IMR-90 (cell line): ENCODE measurements at regions not wholly inside any gene's neighbourhood (a gene's known extent, or its start where the extent isn't known, plus 50 kb on each side); places are given as distances from the start of the nearest gene placed in this dataset.

Experiments used
- ATAC-seq: fragments of 200-7000 bp; cut with Tn5 transposase; 2 replicates; pipeline ENCODE4 v1.9.1; 2020; ENCODE audit warnings: low read depth, mild to moderate bottlenecking, moderate library complexity
- BruUV-seq: library from RNA; stranded (reverse); fragments of 400-500 nt; replicated peaks from 2 replicates; lab custom pipeline; 2021; lab: Mats Ljungman, UMichigan
- CTCF ChIA-PET: fragments of 300-600 bp; formaldehyde crosslinking; extraction: SDS; loops from one replicate; lab custom pipeline; 2021; ENCODE audit warnings: antibody characterized with exemption; lab: Yijun Ruan, JAX
- POLR2A ChIA-PET: fragments of 300-600 bp; sonication (Branson Sonifier 250); formaldehyde crosslinking; loops from one replicate; lab custom pipeline; 2022; ENCODE audit warnings: antibody characterized with exemption; ENCODE audit not compliant: unreplicated experiment; lab: Charles Lee
- DNase-seq: peaks from one replicate; pipeline ENCODE4 v3.0.0; 2013
- H2AFZ ChIP-seq: replicated peaks from 2 replicates; pipeline ENCODE3; 2013; ENCODE audit warnings: low read length, mild to moderate bottlenecking; ENCODE audit not compliant: poor library complexity
- H2AK5ac ChIP-seq: 2 replicates; pipeline ENCODE4 v1.6.1; 2013; ENCODE audit warnings: low read depth, low read length, inconsistent platforms
- H2AK9ac ChIP-seq: replicated peaks from 2 replicates; pipeline ENCODE3; 2013; ENCODE audit warnings: mild to moderate bottlenecking, low read depth, low read length, moderate library complexity; ENCODE audit not compliant: poor library complexity
- H2BK120ac ChIP-seq: 2 replicates; pipeline ENCODE4 v1.6.1; 2013; ENCODE audit warnings: low read depth, low read length, inconsistent platforms
- H2BK15ac ChIP-seq: 3 replicates; pipeline ENCODE4 v1.6.1; 2013; ENCODE audit warnings: low read depth, low read length, inconsistent platforms
- H2BK20ac ChIP-seq: 2 replicates; pipeline ENCODE4 v1.6.1; 2013; ENCODE audit warnings: low read depth, mild to moderate bottlenecking, inconsistent platforms, low read length, moderate library complexity
- H2BK5ac ChIP-seq: 2 replicates; pipeline ENCODE4 v1.6.1; 2013; ENCODE audit warnings: mild to moderate bottlenecking, low read depth, low read length, inconsistent platforms; ENCODE audit not compliant: poor library complexity, severe bottlenecking
- H3K14ac ChIP-seq: replicated peaks from 2 replicates; pipeline ENCODE4 v1.6.1; 2013; ENCODE audit warnings: low read depth, low read length, inconsistent platforms
- H3K18ac ChIP-seq: 2 replicates; pipeline ENCODE4 v1.6.1; 2013; ENCODE audit warnings: low read depth, low read length, control low read depth
- H3K23ac ChIP-seq: 2 replicates; pipeline ENCODE4 v1.6.1; 2013; ENCODE audit warnings: low read depth, low read length, inconsistent platforms
- H3K27ac ChIP-seq: 2 replicates; pipeline ENCODE4 v1.5.1; 2013; ENCODE audit warnings: mild to moderate bottlenecking, control low read depth, low read length; ENCODE audit not compliant: insufficient read depth
- H3K27me3 ChIP-seq: 2 replicates; pipeline ENCODE4 v1.6.1; 2013; ENCODE audit warnings: low read length; ENCODE audit not compliant: control insufficient read depth, insufficient read depth
- H3K36me3 ChIP-seq: 2 replicates; pipeline ENCODE4 v1.6.1; 2013; ENCODE audit warnings: low read length, mixed read lengths; ENCODE audit not compliant: control insufficient read depth, insufficient read depth
- H3K4ac ChIP-seq: 2 replicates; pipeline ENCODE4 v1.6.1; 2013; ENCODE audit warnings: low read depth, low read length, inconsistent platforms
- H3K4me1 ChIP-seq: 2 replicates; pipeline ENCODE4 v1.6.1; 2013; ENCODE audit warnings: low read length, mixed read lengths; ENCODE audit not compliant: control insufficient read depth, insufficient read depth
- H3K4me2 ChIP-seq: 2 replicates; pipeline ENCODE4 v1.6.1; 2013; ENCODE audit warnings: low read depth, mild to moderate bottlenecking, control low read depth, low read length, moderate library complexity
- H3K4me3 ChIP-seq: 2 replicates; pipeline ENCODE4 v1.5.1; 2013; ENCODE audit warnings: low read depth, mild to moderate bottlenecking, control low read depth, low read length, moderate library complexity; ENCODE audit not compliant: insufficient read depth
- H3K56ac ChIP-seq: 2 replicates; pipeline ENCODE4 v1.6.1; 2013; ENCODE audit warnings: low read length, inconsistent platforms; ENCODE audit not compliant: insufficient read depth; ENCODE audit errors: extremely low read depth
- H3K79me1 ChIP-seq, 2 experiments: 2 replicates each; pipeline ENCODE4 v1.6.1; 2013; ENCODE audit warnings: low read length in 2 of 2, inconsistent platforms in 1 of 2, low read depth in 1 of 2
- H3K9ac ChIP-seq: 2 replicates; pipeline ENCODE4 v1.6.1; 2013; ENCODE audit warnings: low read depth, low read length, control low read depth
- H3K9me1 ChIP-seq: 2 replicates; pipeline ENCODE4 v1.6.1; 2013; ENCODE audit warnings: low read length, inconsistent platforms; ENCODE audit not compliant: insufficient read depth
- H3K9me3 ChIP-seq: 2 replicates; pipeline ENCODE4 v1.6.1; 2013; ENCODE audit warnings: low read length; ENCODE audit not compliant: control insufficient read depth, insufficient read depth
- H4K20me1 ChIP-seq: 2 replicates; pipeline ENCODE4 v1.6.1; 2013; ENCODE audit warnings: low read length, inconsistent platforms; ENCODE audit not compliant: insufficient read depth
- H4K5ac ChIP-seq: 2 replicates; pipeline ENCODE4 v1.6.1; 2013; ENCODE audit warnings: mild to moderate bottlenecking, low read depth, low read length, control low read depth
- H4K8ac ChIP-seq, 2 experiments: 2 replicates each; pipeline ENCODE4 v1.6.1; 2013; ENCODE audit warnings: low read depth in 2 of 2, low read length in 2 of 2, control low read depth in 1 of 2, inconsistent platforms in 1 of 2
- H4K91ac ChIP-seq: 2 replicates; pipeline ENCODE4 v1.6.1; 2013; ENCODE audit warnings: low read depth, low read length, inconsistent platforms; ENCODE audit not compliant: insufficient read depth
- BHLHE40 ChIP-seq: fragments of 150-350 bp; IDR thresholded peaks from 2 replicates; pipeline ENCODE4 v1.6.1; 2016; ENCODE audit warnings: mild to moderate bottlenecking, low read depth, low read length
- CHD1 ChIP-seq: IDR thresholded peaks from 2 replicates; pipeline ENCODE4 v1.6.1; 2012; ENCODE audit warnings: low read depth, low read length, improper control_type of control experiment
- MAFK ChIP-seq: IDR thresholded peaks from 2 replicates; pipeline ENCODE4 v1.6.1; 2012; ENCODE audit warnings: low read depth, low read length, improper control_type of control experiment
- RAD21 ChIP-seq: IDR thresholded peaks from 2 replicates; pipeline ENCODE4 v1.6.1; 2012; ENCODE audit warnings: low read length, improper control_type of control experiment
- RCOR1 ChIP-seq: IDR thresholded peaks from 2 replicates; pipeline ENCODE4 v1.6.1; 2012; ENCODE audit warnings: mild to moderate bottlenecking, low read length, improper control_type of control experiment; ENCODE audit not compliant: insufficient replicate concordance
- RFX5 ChIP-seq: IDR thresholded peaks from 2 replicates; pipeline ENCODE4 v1.8.0; 2012; ENCODE audit warnings: low read depth, mild to moderate bottlenecking, low read length, moderate library complexity
- WGBS, 2 experiments: methylation state at CpG; one replicate each; pipeline versions ENCODE4 v1.1.5 to v1.1.7; 2013; ENCODE audit warnings: missing lambda C conversion rate in 2 of 2; ENCODE audit not compliant: insufficient read length in 1 of 2; ENCODE audit errors: extremely low coverage in 2 of 2; 5-methylcytosine and 5-hydroxymethylcytosine counted together
- dilution Hi-C: fragments of 300-500 bp; cut with HindIII; formaldehyde crosslinking; loops from one replicate; pipeline ENCODE4 v1.14.3; 2018; ENCODE audit warnings: low sequenced_read_pairs; ENCODE audit not compliant: unreplicated experiment
- in situ Hi-C: fragments of 300-500 bp; cut with MboI; formaldehyde crosslinking; loops from 3 replicates; pipeline ENCODE4 v1.14.3; 2019; ENCODE audit warnings: low sequenced_read_pairs, inconsistent platforms, mixed read lengths
- intact Hi-C: fragments of 100-400 bp; cut with micrococcal nuclease; formaldehyde crosslinking; loops from 2 replicates; pipeline ENCODE4 v1.10.0; 2022

DNA sequence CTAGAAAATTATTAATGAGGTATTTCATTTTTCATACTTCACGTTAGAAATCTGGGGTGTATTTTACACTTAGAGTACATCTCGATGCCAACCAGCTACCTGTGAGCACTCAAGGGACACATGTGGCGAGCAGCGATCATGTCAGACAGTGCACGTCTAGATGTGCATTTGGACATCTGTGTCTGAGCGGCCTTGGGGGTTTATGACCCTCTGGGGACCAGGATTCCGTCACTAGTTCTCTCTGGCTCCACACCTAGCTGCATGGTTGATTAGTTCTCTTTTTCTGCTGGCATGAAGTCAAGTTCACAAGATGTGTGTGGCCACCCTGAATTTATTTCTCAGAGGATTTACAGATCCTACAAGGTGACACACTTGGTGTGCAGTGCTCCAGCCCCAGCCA, 192.2 kb downstream of the TSN start:
- TF ChIP-seq RCOR1 (no peak), BHLHE40 (no peak), MAFK (no peak), RAD21 (no peak), CHD1 (no peak), RFX5 (no peak)
- Histone ChIP-seq H3K18ac (no peak overlapping the region), H3K56ac (no peak overlapping the region), H2BK15ac (no peak overlapping the region), H2AFZ (no peak overlapping the region), H3K36me3 (no peaks in the 10 kb centered on the region), H3K4me2 (no peak overlapping the region), H4K20me1 (no peaks in the 10 kb centered on the region), H2BK5ac (no peak overlapping the region), H2BK120ac (no peak overlapping the region), H2BK20ac (no peak overlapping the region), H3K23ac (no peak overlapping the region), H2AK9ac (no peak overlapping the region), H2AK5ac (no peak overlapping the region), H3K4ac (no peak overlapping the region), H3K9me3 (no peaks in the 10 kb centered on the region), H3K27me3 (no peaks in the 10 kb centered on the region; the same call in 1 of the 2 replicates), H4K91ac (no peak overlapping the region), H3K4me3 (no peak overlapping the region), H4K8ac (no peak overlapping the region), H3K4me1 (no peaks in the 10 kb centered on the region), H3K79me1 (no peaks in the 10 kb centered on the region), H3K9ac (no peak overlapping the region), H4K5ac (no peak overlapping the region), H3K14ac (no peak overlapping the region), H3K9me1 (no peaks in the 10 kb centered on the region), H3K27ac (no peak overlapping the region)
- no TSS peak for BruUV-seq
- ChIA-PET POLR2A (no interaction called here), CTCF (no interaction called here)
- in situ Hi-C loops = no loop called here
- dilution Hi-C loops = no loop called here
- DNase-seq = no peak
- intact Hi-C loops = no loop called here
- no peak for ATAC-seq
- WGBS, 2 experiments = 62% methylated on average over 4 of the region's 7 CpGs; no CpG with 5 or more reads in 1 of the 2 experiments
